ENCODE measurements at regions not wholly inside any gene's neighbourhood (a gene's known extent, or its start where the extent isn't known, plus 50 kb on each side); places are given as distances from the start of the nearest gene placed in this dataset.

GRCh38 chr5:57592236-57592635 is 109.6 kb upstream of the ACTBL2 start:
- 96% methylated on average over 3 of the region's 3 CpGs for WGBS (ENCODE audit: insufficient coverage)

GRCh38 chr5:57586649-57587048 is 104.0 kb upstream of the ACTBL2 start:
- no CpG with 5 or more reads among the region's 1 CpG for WGBS (ENCODE audit: insufficient coverage)
- Mint-ChIP-seq H3K27ac (no peak overlapping the region), H3K4me3 (no peak overlapping the region), H3K4me1 (no peaks in the 10 kb centered on the region), H3K36me3 (no peaks in the 10 kb centered on the region), H3K9me3 (peaks cover 0 to 4% (median 3%) of the 10 kb centered on the region in 3 donors), H3K27me3 (peaks cover 8 to 11% of the 10 kb centered on the region in 2 donors)
- H3K27ac ChIP-seq (ENCODE audit: low read length): no peak overlapping the region
- H3K4me3 ChIP-seq (ENCODE audit: control insufficient read depth in 1 of 2, extremely low read depth in 1 of 2, low read length in 1 of 2): no peak overlapping the region
- no peak for DNase-seq
- POLR2A ChIA-PET: no interaction called here
- no peaks in the 10 kb centered on the region for H3K4me1 ChIP-seq (ENCODE audit: control insufficient read depth in 1 of 2, extremely low read depth in 1 of 2, insufficient read depth in 2 of 2, low read length in 2 of 2)
- no peaks in the 10 kb centered on the region for H3K9me3 ChIP-seq
- CTCF ChIA-PET: no interaction called here
- no peaks in the 10 kb centered on the region for H3K36me3 ChIP-seq (ENCODE audit: control insufficient read depth in 2 of 2, extremely low read depth in 1 of 2, insufficient read depth in 1 of 2, low read length in 1 of 2)
- ATAC-seq (replicated peaks in 1 of 4): no peak
- no peaks in the 10 kb centered on the region for H3K27me3 ChIP-seq (replicated peaks in 1 of 2; ENCODE audit: control insufficient read depth in 2 of 2, extremely low read depth in 1 of 2, insufficient read depth in 2 of 2, low read length in 1 of 2)

More at GRCh38 chr5:57592236-57592635, 109.6 kb upstream of the ACTBL2 start:
- Mint-ChIP-seq H3K4me1 (no peaks in the 10 kb centered on the region), H3K9me3 (peaks cover 0 to 3% (median 2%) of the 10 kb centered on the region in 3 donors), H3K27ac (no peak overlapping the region), H3K27me3 (peaks cover 2 to 5% of the 10 kb centered on the region in 2 donors), H3K4me3 (no peak overlapping the region), H3K36me3 (no peaks in the 10 kb centered on the region)
- Histone ChIP-seq H3K4me3 (ENCODE audit: control insufficient read depth in 1 of 2, extremely low read depth in 1 of 2, low read length in 1 of 2) (no peak overlapping the region), H3K4me1 (ENCODE audit: control insufficient read depth in 1 of 2, extremely low read depth in 1 of 2, insufficient read depth in 2 of 2, low read length in 2 of 2) (no peaks in the 10 kb centered on the region), H3K9me3 (no peaks in the 10 kb centered on the region), H3K27me3 (replicated peaks in 1 of 2; ENCODE audit: control insufficient read depth in 2 of 2, extremely low read depth in 1 of 2, insufficient read depth in 2 of 2, low read length in 1 of 2) (no peaks in the 10 kb centered on the region), H3K27ac (ENCODE audit: low read length) (no peak overlapping the region), H3K36me3 (ENCODE audit: control insufficient read depth in 2 of 2, extremely low read depth in 1 of 2, insufficient read depth in 1 of 2, low read length in 1 of 2) (no peaks in the 10 kb centered on the region)
- ATAC-seq (replicated peaks in 1 of 4) (no peak), DNase-seq (no peak)
- POLR2A ChIA-PET: interaction anchor here in 1 of 2 donors (0.5 kb wide), 1 partner anchor 16 kb away, joined by 3 read pairs; no protein-coding TSS in a partner anchor
- CTCF ChIA-PET: no interaction called here

GRCh38 chr5:57582578-57583070 is 100.0 kb upstream of the ACTBL2 start:
- no peak overlapping the region for H3K27ac Mint-ChIP-seq
- H3K4me3 Mint-ChIP-seq: no peak overlapping the region
- H3K4me1 Mint-ChIP-seq: no peaks in the 10 kb centered on the region
- POLR2A ChIA-PET: no interaction called here
- no CpG with 5 or more reads among the region's 3 CpGs for WGBS (ENCODE audit: insufficient coverage)
- DNase-seq (no peak), ATAC-seq (replicated peaks in 1 of 4) (no peak)
- Histone ChIP-seq H3K9me3 (no peaks in the 10 kb centered on the region), H3K36me3 (ENCODE audit: control insufficient read depth in 2 of 2, extremely low read depth in 1 of 2, insufficient read depth in 1 of 2, low read length in 1 of 2) (no peaks in the 10 kb centered on the region), H3K27ac (ENCODE audit: low read length) (no peak overlapping the region), H3K4me1 (ENCODE audit: control insufficient read depth in 1 of 2, extremely low read depth in 1 of 2, insufficient read depth in 2 of 2, low read length in 2 of 2) (no peaks in the 10 kb centered on the region), H3K27me3 (replicated peaks in 1 of 2; ENCODE audit: control insufficient read depth in 2 of 2, extremely low read depth in 1 of 2, insufficient read depth in 2 of 2, low read length in 1 of 2) (no peaks in the 10 kb centered on the region), H3K4me3 (ENCODE audit: control insufficient read depth in 1 of 2, extremely low read depth in 1 of 2, low read length in 1 of 2) (no peak overlapping the region)
- peaks cover 8 to 10% of the 10 kb centered on the region in 2 donors for H3K27me3 Mint-ChIP-seq
- peaks cover 3 to 7% (median 4%) of the 10 kb centered on the region in 3 donors for H3K9me3 Mint-ChIP-seq
- H3K36me3 Mint-ChIP-seq: no peaks in the 10 kb centered on the region
- CTCF ChIA-PET: no interaction called here

- H3K9me3 Mint-ChIP-seq: peaks cover 0 to 7% (median 0%) of the 10 kb centered on the region in 3 donors
- no peak overlapping the region for H3K4me3 ChIP-seq (ENCODE audit: control insufficient read depth in 1 of 2, extremely low read depth in 1 of 2, low read length in 1 of 2)
- ChIA-PET CTCF (no interaction called here), POLR2A (no interaction called here)
- no peak overlapping the region for H3K27ac Mint-ChIP-seq
- peaks cover 8 to 10% of the 10 kb centered on the region in 2 donors for H3K27me3 Mint-ChIP-seq
- H3K27me3 ChIP-seq (replicated peaks in 1 of 2; ENCODE audit: control insufficient read depth in 2 of 2, extremely low read depth in 1 of 2, insufficient read depth in 2 of 2, low read length in 1 of 2): no peaks in the 10 kb centered on the region
- no peak overlapping the region for H3K27ac ChIP-seq (ENCODE audit: low read length)
- no peaks in the 10 kb centered on the region for H3K4me1 Mint-ChIP-seq
- H3K4me3 Mint-ChIP-seq: no peak overlapping the region
- H3K36me3 ChIP-seq (ENCODE audit: control insufficient read depth in 2 of 2, extremely low read depth in 1 of 2, insufficient read depth in 1 of 2, low read length in 1 of 2): no peaks in the 10 kb centered on the region
- H3K9me3 ChIP-seq: no peaks in the 10 kb centered on the region
- WGBS (ENCODE audit: insufficient coverage): no CpG with 5 or more reads among the region's 2 CpGs
- ATAC-seq (replicated peaks in 1 of 4): no peak
- DNase-seq: no peak
- H3K36me3 Mint-ChIP-seq: no peaks in the 10 kb centered on the region
- no peaks in the 10 kb centered on the region for H3K4me1 ChIP-seq (ENCODE audit: control insufficient read depth in 1 of 2, extremely low read depth in 1 of 2, insufficient read depth in 2 of 2, low read length in 2 of 2)
Observed at GRCh38 chr5:57581772-57582171, 99.2 kb upstream of the ACTBL2 start.

GRCh38 chr5:57581222-57581621 is 98.6 kb upstream of the ACTBL2 start:
- no peak for ATAC-seq (replicated peaks in 1 of 4)
- Histone ChIP-seq H3K9me3 (no peaks in the 10 kb centered on the region), H3K27me3 (replicated peaks in 1 of 2; ENCODE audit: control insufficient read depth in 2 of 2, extremely low read depth in 1 of 2, insufficient read depth in 2 of 2, low read length in 1 of 2) (no peaks in the 10 kb centered on the region), H3K36me3 (ENCODE audit: control insufficient read depth in 2 of 2, extremely low read depth in 1 of 2, insufficient read depth in 1 of 2, low read length in 1 of 2) (no peaks in the 10 kb centered on the region), H3K27ac (ENCODE audit: low read length) (no peak overlapping the region), H3K4me3 (ENCODE audit: control insufficient read depth in 1 of 2, extremely low read depth in 1 of 2, low read length in 1 of 2) (no peak overlapping the region), H3K4me1 (ENCODE audit: control insufficient read depth in 1 of 2, extremely low read depth in 1 of 2, insufficient read depth in 2 of 2, low read length in 2 of 2) (no peaks in the 10 kb centered on the region)
- Mint-ChIP-seq H3K9me3 (peaks cover 0 to 7% (median 0%) of the 10 kb centered on the region in 3 donors), H3K4me1 (no peaks in the 10 kb centered on the region), H3K4me3 (no peak overlapping the region), H3K27me3 (peaks cover 8 to 10% of the 10 kb centered on the region in 2 donors), H3K27ac (no peak overlapping the region), H3K36me3 (no peaks in the 10 kb centered on the region)
- CTCF ChIA-PET: no interaction called here
- WGBS (ENCODE audit: insufficient coverage): no CpG with 5 or more reads among the region's 4 CpGs
- POLR2A ChIA-PET: no interaction called here
- DNase-seq: no peak

- no peak overlapping the region for H3K4me3 ChIP-seq (ENCODE audit: control insufficient read depth in 1 of 2, extremely low read depth in 1 of 2, low read length in 1 of 2)
- Mint-ChIP-seq H3K36me3 (no peaks in the 10 kb centered on the region), H3K9me3 (peaks cover 0 to 7% (median 0%) of the 10 kb centered on the region in 3 donors), H3K27me3 (peaks cover 0 to 5% of the 10 kb centered on the region in 2 donors), H3K4me1 (no peaks in the 10 kb centered on the region), H3K27ac (no peak overlapping the region), H3K4me3 (no peak overlapping the region)
- ATAC-seq (replicated peaks in 1 of 4): no peak
- no peaks in the 10 kb centered on the region for H3K4me1 ChIP-seq (ENCODE audit: control insufficient read depth in 1 of 2, extremely low read depth in 1 of 2, insufficient read depth in 2 of 2, low read length in 2 of 2)
- no peaks in the 10 kb centered on the region for H3K36me3 ChIP-seq (ENCODE audit: control insufficient read depth in 2 of 2, extremely low read depth in 1 of 2, insufficient read depth in 1 of 2, low read length in 1 of 2)
- no peaks in the 10 kb centered on the region for H3K9me3 ChIP-seq
- WGBS (ENCODE audit: insufficient coverage): 71% methylated on average over 6 of the region's 8 CpGs
- ChIA-PET CTCF (no interaction called here), POLR2A (no interaction called here)
- no peaks in the 10 kb centered on the region for H3K27me3 ChIP-seq (replicated peaks in 1 of 2; ENCODE audit: control insufficient read depth in 2 of 2, extremely low read depth in 1 of 2, insufficient read depth in 2 of 2, low read length in 1 of 2)
- DNase-seq: no peak
- H3K27ac ChIP-seq (ENCODE audit: low read length): no peak overlapping the region
Observed at GRCh38 chr5:57577432-57578175, 95.0 kb upstream of the ACTBL2 start.
